ENCODE measurements at regions not wholly inside any gene's neighbourhood (a gene's known extent, or its start where the extent isn't known, plus 50 kb on each side); places are given as distances from the start of the nearest gene placed in this dataset.

DNA sequence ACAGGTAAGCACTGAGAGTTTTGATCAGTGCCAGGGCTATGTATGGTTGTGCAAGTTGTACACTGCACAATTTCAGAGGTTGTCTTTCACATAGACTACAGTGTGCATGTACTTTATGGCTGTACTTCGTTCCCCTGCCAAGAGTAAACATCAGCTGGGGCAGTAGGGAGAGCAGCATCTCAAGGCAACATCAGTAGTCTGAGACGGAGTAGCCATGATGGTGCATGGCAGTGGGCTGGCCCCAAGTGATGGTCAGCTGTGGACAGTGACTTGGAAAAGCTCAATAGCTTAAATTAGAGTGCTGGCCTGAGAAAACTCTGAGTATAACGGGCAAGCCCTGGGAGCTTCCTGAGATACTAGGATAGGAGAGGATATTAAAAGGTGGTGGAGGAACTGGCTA is 165.5 kb downstream of the TFAP2B start:
- CTCF ChIA-PET (ENCODE audit: low intra/inter-chr PET ratio, low total read pairs), result no interaction called here
- Histone ChIP-seq H4K20me1 (ENCODE audit: insufficient read depth, low read length) (no peaks in the 10 kb centered on the region), H3K36me3 (replicated peaks in 1 of 2; ENCODE audit: control insufficient read depth in 1 of 2, insufficient read depth in 2 of 2, low read length in 2 of 2) (no peaks in the 10 kb centered on the region), H2AFZ (ENCODE audit: low read length) (no peak overlapping the region), H3K79me2 (ENCODE audit: insufficient read depth, low read length) (no peaks in the 10 kb centered on the region), H3K27ac (ENCODE audit: extremely low read length, insufficient read depth, low read length) (no peak overlapping the region), H3K4me3 (replicated peaks in 1 of 3; ENCODE audit: insufficient read depth in 1 of 3, low read depth in 2 of 3, low read length in 3 of 3) (no peak overlapping the region), H3K9ac (ENCODE audit: insufficient read depth, low read depth, low read length) (no peak overlapping the region), H3K4me1 (ENCODE audit: insufficient read depth, low read length) (no peaks in the 10 kb centered on the region), H3K27me3 (ENCODE audit: control insufficient read depth in 1 of 2, insufficient read depth in 2 of 2, low read length in 2 of 2) (no peaks in the 10 kb centered on the region), H3K9me3 (ENCODE audit: low read length) (no peaks in the 10 kb centered on the region), H3K4me2 (ENCODE audit: low read depth, low read length) (no peak overlapping the region)
- FAIRE-seq, result no peak
- intact Hi-C loops (cut with micrococcal nuclease; ENCODE audit: unreplicated experiment) (no loop called here), in situ Hi-C loops (cut with HindIII; ENCODE audit: extremely low pct_ligation_motif_present, low pct_unique_long_range_greater_than_20kb) (no loop called here)
- WGBS (ENCODE audit: low lambda C conversion rate), result 15% methylated on average over 3 of the region's 3 CpGs
- no peak for ATAC-seq
- POLR2A ChIA-PET, result no interaction called here
- no peak for DNase-seq (ENCODE audit: low spot score)
- TF ChIP-seq ZNF12 (CRISPR knock-in tag; IDR thresholded peaks at IDR 0.05) (no peak), HNRNPH1 (optimal IDR thresholded peaks at IDR 0.05; ENCODE audit: low read depth, low read length) (no peak), ZNF598 (CRISPR knock-in tag; IDR thresholded peaks at IDR 0.05; ENCODE audit: borderline replicate concordance) (no peak), ZNF234 (CRISPR knock-in tag; conservative IDR thresholded peaks at IDR 0.05) (no peak), SNRNP70 (IDR thresholded peaks at IDR 0.05; ENCODE audit: low read depth, low read length) (no peak), CC2D1A (CRISPR knock-in tag; IDR thresholded peaks at IDR 0.05) (no peak), ZKSCAN8 (CRISPR knock-in tag; IDR thresholded peaks at IDR 0.05; ENCODE audit: borderline replicate concordance) (no peak), ZNF777 (CRISPR knock-in tag; IDR thresholded peaks at IDR 0.05) (no peak), SSRP1 (CRISPR knock-in tag; IDR thresholded peaks at IDR 0.05) (no peak), SMYD3 (CRISPR knock-in tag; IDR thresholded peaks at IDR 0.05) (no peak), CREM (IDR thresholded peaks at IDR 0.05) (no peak), CREM (CRISPR knock-in tag; IDR thresholded peaks at IDR 0.05) (no peak), SP140L (CRISPR knock-in tag; IDR thresholded peaks at IDR 0.05; ENCODE audit: borderline replicate concordance) (no peak), ATM (IDR thresholded peaks at IDR 0.05; ENCODE audit: borderline replicate concordance) (no peak), ARNT2 (CRISPR knock-in tag; IDR thresholded peaks at IDR 0.05; ENCODE audit: low read depth) (no peak)
- TF ChIP-seq, protein P1, sequence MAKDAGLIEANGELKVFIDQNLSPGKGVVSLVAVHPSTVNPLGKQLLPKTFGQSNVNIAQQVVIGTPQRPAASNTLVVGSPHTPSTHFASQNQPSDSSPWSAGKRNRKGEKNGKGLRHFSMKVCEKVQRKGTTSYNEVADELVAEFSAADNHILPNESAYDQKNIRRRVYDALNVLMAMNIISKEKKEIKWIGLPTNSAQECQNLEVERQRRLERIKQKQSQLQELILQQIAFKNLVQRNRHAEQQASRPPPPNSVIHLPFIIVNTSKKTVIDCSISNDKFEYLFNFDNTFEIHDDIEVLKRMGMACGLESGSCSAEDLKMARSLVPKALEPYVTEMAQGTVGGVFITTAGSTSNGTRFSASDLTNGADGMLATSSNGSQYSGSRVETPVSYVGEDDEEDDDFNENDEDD (CRISPR knock-in tag; IDR thresholded peaks at IDR 0.05; ENCODE audit: borderline replicate concordance), result no peak
- TF ChIP-seq, protein P2, sequence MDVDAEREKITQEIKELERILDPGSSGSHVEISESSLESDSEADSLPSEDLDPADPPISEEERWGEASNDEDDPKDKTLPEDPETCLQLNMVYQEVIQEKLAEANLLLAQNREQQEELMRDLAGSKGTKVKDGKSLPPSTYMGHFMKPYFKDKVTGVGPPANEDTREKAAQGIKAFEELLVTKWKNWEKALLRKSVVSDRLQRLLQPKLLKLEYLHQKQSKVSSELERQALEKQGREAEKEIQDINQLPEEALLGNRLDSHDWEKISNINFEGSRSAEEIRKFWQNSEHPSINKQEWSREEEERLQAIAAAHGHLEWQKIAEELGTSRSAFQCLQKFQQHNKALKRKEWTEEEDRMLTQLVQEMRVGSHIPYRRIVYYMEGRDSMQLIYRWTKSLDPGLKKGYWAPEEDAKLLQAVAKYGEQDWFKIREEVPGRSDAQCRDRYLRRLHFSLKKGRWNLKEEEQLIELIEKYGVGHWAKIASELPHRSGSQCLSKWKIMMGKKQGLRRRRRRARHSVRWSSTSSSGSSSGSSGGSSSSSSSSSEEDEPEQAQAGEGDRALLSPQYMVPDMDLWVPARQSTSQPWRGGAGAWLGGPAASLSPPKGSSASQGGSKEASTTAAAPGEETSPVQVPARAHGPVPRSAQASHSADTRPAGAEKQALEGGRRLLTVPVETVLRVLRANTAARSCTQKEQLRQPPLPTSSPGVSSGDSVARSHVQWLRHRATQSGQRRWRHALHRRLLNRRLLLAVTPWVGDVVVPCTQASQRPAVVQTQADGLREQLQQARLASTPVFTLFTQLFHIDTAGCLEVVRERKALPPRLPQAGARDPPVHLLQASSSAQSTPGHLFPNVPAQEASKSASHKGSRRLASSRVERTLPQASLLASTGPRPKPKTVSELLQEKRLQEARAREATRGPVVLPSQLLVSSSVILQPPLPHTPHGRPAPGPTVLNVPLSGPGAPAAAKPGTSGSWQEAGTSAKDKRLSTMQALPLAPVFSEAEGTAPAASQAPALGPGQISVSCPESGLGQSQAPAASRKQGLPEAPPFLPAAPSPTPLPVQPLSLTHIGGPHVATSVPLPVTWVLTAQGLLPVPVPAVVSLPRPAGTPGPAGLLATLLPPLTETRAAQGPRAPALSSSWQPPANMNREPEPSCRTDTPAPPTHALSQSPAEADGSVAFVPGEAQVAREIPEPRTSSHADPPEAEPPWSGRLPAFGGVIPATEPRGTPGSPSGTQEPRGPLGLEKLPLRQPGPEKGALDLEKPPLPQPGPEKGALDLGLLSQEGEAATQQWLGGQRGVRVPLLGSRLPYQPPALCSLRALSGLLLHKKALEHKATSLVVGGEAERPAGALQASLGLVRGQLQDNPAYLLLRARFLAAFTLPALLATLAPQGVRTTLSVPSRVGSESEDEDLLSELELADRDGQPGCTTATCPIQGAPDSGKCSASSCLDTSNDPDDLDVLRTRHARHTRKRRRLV (CRISPR knock-in tag; IDR thresholded peaks at IDR 0.05), result no peak
- TF ChIP-seq, protein P3, sequence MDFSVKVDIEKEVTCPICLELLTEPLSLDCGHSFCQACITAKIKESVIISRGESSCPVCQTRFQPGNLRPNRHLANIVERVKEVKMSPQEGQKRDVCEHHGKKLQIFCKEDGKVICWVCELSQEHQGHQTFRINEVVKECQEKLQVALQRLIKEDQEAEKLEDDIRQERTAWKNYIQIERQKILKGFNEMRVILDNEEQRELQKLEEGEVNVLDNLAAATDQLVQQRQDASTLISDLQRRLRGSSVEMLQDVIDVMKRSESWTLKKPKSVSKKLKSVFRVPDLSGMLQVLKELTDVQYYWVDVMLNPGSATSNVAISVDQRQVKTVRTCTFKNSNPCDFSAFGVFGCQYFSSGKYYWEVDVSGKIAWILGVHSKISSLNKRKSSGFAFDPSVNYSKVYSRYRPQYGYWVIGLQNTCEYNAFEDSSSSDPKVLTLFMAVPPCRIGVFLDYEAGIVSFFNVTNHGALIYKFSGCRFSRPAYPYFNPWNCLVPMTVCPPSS (IDR thresholded peaks at IDR 0.05), result no peak
- TF ChIP-seq, protein P4, sequence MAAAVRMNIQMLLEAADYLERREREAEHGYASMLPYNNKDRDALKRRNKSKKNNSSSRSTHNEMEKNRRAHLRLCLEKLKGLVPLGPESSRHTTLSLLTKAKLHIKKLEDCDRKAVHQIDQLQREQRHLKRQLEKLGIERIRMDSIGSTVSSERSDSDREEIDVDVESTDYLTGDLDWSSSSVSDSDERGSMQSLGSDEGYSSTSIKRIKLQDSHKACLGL (CRISPR knock-in tag; IDR thresholded peaks at IDR 0.05), result no peak
- BruUV-seq (replicated peaks), result no TSS peak
